ENCODE measurements at regions not wholly inside any gene's neighbourhood (a gene's known extent, or its start where the extent isn't known, plus 50 kb on each side); places are given as distances from the start of the nearest gene placed in this dataset.

DNA sequence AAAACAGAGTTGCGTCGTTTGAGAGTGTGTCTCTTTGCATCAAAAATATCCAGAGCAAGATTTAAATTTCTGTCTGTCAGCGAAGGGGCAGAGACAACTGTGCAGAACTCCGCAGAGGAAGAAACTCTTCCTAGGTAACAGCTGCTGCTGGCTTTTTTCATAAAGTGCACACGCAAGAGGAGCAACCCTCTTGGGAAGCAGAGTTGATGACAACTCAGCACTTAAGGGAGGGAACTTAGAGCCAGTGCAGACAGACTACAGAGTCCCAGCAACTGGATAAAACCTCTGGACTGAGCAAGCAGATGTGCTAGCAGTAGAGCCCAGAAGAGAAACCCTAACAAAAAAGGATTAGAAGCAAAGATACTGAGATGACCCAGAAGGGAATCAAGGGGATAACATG is 337.1 kb downstream of the PCNX1 start:
- Histone ChIP-seq H3K27me3 (ENCODE audit: control insufficient read depth in 4 of 4, insufficient read depth in 4 of 4, low read length in 3 of 4) (no peaks in the 10 kb centered on the region), H3K36me3 (ENCODE audit: control insufficient read depth in 4 of 4, insufficient read depth in 3 of 4, low read depth in 1 of 4, low read length in 3 of 4) (no peaks in the 10 kb centered on the region), H3K9me3 (ENCODE audit: control insufficient read depth in 4 of 4, low read length in 3 of 4) (no peaks in the 10 kb centered on the region), H3K9ac (ENCODE audit: low read depth in 1 of 2, low read length in 2 of 2) (no peak overlapping the region), H3K4me3 (ENCODE audit: low read depth in 1 of 3, low read length in 3 of 3) (no peak overlapping the region), H3K27ac (ENCODE audit: low read depth in 1 of 2, low read length in 2 of 2) (no peak overlapping the region), H3K4me1 (ENCODE audit: control insufficient read depth in 4 of 4, insufficient read depth in 4 of 4, low read length in 3 of 4) (no peaks in the 10 kb centered on the region)
- DNase-seq (ENCODE audit: low spot score), result no peak
- TF ChIP-seq, protein P1, sequence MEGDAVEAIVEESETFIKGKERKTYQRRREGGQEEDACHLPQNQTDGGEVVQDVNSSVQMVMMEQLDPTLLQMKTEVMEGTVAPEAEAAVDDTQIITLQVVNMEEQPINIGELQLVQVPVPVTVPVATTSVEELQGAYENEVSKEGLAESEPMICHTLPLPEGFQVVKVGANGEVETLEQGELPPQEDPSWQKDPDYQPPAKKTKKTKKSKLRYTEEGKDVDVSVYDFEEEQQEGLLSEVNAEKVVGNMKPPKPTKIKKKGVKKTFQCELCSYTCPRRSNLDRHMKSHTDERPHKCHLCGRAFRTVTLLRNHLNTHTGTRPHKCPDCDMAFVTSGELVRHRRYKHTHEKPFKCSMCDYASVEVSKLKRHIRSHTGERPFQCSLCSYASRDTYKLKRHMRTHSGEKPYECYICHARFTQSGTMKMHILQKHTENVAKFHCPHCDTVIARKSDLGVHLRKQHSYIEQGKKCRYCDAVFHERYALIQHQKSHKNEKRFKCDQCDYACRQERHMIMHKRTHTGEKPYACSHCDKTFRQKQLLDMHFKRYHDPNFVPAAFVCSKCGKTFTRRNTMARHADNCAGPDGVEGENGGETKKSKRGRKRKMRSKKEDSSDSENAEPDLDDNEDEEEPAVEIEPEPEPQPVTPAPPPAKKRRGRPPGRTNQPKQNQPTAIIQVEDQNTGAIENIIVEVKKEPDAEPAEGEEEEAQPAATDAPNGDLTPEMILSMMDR (IDR thresholded peaks at IDR 0.05; ENCODE audit: low read depth, low read length, missing input control), result no peak
- TF ChIP-seq, protein P2, sequence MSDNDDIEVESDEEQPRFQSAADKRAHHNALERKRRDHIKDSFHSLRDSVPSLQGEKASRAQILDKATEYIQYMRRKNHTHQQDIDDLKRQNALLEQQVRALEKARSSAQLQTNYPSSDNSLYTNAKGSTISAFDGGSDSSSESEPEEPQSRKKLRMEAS (IDR thresholded peaks at IDR 0.05), result no peak
- TF ChIP-seq HNF4A (conservative IDR thresholded peaks at IDR 0.05) (no peak), JUND (IDR thresholded peaks at IDR 0.05) (no peak)
- 93% methylated on average over 5 of the region's 5 CpGs for WGBS

DNA sequence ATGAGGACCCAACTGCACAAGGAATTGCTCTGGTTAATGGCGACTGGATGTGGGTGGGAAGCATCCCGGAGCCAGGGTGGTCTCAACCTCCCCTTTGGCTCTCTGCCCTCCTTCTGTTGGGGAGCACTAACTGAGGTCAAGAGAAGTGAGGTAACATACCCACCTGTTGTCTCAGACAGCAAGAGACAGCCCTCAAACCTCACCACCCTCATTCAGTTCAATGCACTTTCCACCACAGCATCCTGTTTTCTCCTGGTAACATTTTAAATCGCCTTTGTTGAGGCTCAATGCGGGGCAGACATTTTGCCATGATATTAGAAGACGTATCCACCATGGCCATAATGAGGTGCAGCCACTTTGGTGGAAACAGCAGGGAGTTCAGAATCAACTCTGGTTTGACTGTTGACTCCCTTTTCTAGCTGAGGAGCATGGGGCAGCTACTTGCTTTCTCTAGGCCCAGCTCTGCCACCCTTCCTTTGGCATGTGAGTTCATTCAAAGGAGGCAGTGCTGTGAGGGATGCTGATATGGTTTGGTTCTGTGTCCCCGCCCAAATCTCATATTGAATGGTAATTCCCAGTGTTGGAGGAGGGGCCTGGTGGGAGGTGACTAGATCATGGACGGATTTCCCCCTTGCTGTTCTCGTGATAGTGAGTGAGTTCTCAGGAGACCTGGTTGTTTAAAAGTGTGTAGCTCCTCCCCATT is 338.6 kb downstream of the PCNX1 start:
- DNase-seq (ENCODE audit: low spot score), result no peak
- no peaks in the 10 kb centered on the region for H3K36me3 ChIP-seq (ENCODE audit: control insufficient read depth in 4 of 4, insufficient read depth in 3 of 4, low read depth in 1 of 4, low read length in 3 of 4)
- H3K4me1 ChIP-seq (ENCODE audit: control insufficient read depth in 4 of 4, insufficient read depth in 4 of 4, low read length in 3 of 4), result no peaks in the 10 kb centered on the region
- H3K4me3 ChIP-seq (ENCODE audit: low read depth in 1 of 3, low read length in 3 of 3), result no peak overlapping the region
- no peak overlapping the region for H3K27ac ChIP-seq (ENCODE audit: low read depth in 1 of 2, low read length in 2 of 2)
- TF ChIP-seq SP1 (IDR thresholded peaks at IDR 0.05) (no peak), FOXA1 (IDR thresholded peaks at IDR 0.05) (no peak), NR2F2 (IDR thresholded peaks at IDR 0.05) (no peak), JUND (IDR thresholded peaks at IDR 0.05) (no peak), RAD21 (IDR thresholded peaks at IDR 0.05) (no peak), RXRA (IDR thresholded peaks at IDR 0.05) (no peak), YY1 (IDR thresholded peaks at IDR 0.05) (no peak), GABPA (IDR thresholded peaks at IDR 0.05 in 1 of 2, conservative IDR thresholded peaks at IDR 0.05 in 1 of 2) (no peak), EGR1 (IDR thresholded peaks at IDR 0.05; ENCODE audit: low read depth in 2 of 2) (no peak), TAF1 (conservative IDR thresholded peaks at IDR 0.05) (no peak), HNF4A (conservative IDR thresholded peaks at IDR 0.05) (no peak), HNF4G (IDR thresholded peaks at IDR 0.05) (no peak), FOXA2 (IDR thresholded peaks at IDR 0.05) (no peak)
- TF ChIP-seq, protein P1 (IDR thresholded peaks at IDR 0.05; ENCODE audit: low read depth, low read length, missing input control), result no peak
- TF ChIP-seq, protein P2 (IDR thresholded peaks at IDR 0.05), result no peak
- TF ChIP-seq, protein P3, sequence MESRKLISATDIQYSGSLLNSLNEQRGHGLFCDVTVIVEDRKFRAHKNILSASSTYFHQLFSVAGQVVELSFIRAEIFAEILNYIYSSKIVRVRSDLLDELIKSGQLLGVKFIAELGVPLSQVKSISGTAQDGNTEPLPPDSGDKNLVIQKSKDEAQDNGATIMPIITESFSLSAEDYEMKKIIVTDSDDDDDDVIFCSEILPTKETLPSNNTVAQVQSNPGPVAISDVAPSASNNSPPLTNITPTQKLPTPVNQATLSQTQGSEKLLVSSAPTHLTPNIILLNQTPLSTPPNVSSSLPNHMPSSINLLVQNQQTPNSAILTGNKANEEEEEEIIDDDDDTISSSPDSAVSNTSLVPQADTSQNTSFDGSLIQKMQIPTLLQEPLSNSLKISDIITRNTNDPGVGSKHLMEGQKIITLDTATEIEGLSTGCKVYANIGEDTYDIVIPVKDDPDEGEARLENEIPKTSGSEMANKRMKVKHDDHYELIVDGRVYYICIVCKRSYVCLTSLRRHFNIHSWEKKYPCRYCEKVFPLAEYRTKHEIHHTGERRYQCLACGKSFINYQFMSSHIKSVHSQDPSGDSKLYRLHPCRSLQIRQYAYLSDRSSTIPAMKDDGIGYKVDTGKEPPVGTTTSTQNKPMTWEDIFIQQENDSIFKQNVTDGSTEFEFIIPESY (IDR thresholded peaks at IDR 0.05), result no peak
- TF ChIP-seq, protein P4, sequence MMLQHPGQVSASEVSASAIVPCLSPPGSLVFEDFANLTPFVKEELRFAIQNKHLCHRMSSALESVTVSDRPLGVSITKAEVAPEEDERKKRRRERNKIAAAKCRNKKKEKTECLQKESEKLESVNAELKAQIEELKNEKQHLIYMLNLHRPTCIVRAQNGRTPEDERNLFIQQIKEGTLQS (IDR thresholded peaks at IDR 0.05), result no peak
- TF ChIP-seq, protein P5, sequence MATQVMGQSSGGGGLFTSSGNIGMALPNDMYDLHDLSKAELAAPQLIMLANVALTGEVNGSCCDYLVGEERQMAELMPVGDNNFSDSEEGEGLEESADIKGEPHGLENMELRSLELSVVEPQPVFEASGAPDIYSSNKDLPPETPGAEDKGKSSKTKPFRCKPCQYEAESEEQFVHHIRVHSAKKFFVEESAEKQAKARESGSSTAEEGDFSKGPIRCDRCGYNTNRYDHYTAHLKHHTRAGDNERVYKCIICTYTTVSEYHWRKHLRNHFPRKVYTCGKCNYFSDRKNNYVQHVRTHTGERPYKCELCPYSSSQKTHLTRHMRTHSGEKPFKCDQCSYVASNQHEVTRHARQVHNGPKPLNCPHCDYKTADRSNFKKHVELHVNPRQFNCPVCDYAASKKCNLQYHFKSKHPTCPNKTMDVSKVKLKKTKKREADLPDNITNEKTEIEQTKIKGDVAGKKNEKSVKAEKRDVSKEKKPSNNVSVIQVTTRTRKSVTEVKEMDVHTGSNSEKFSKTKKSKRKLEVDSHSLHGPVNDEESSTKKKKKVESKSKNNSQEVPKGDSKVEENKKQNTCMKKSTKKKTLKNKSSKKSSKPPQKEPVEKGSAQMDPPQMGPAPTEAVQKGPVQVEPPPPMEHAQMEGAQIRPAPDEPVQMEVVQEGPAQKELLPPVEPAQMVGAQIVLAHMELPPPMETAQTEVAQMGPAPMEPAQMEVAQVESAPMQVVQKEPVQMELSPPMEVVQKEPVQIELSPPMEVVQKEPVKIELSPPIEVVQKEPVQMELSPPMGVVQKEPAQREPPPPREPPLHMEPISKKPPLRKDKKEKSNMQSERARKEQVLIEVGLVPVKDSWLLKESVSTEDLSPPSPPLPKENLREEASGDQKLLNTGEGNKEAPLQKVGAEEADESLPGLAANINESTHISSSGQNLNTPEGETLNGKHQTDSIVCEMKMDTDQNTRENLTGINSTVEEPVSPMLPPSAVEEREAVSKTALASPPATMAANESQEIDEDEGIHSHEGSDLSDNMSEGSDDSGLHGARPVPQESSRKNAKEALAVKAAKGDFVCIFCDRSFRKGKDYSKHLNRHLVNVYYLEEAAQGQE (IDR thresholded peaks at IDR 0.05), result no peak
- WGBS, result 89% methylated on average over 8 of the region's 8 CpGs
- no peaks in the 10 kb centered on the region for H3K27me3 ChIP-seq (ENCODE audit: control insufficient read depth in 4 of 4, insufficient read depth in 4 of 4, low read length in 3 of 4)
- no peaks in the 10 kb centered on the region for H3K9me3 ChIP-seq (ENCODE audit: control insufficient read depth in 4 of 4, low read length in 3 of 4)
- H3K9ac ChIP-seq (ENCODE audit: low read depth in 1 of 2, low read length in 2 of 2), result no peak overlapping the region
